B cell (primary cell): ENCODE measurements at regions not wholly inside any gene's neighbourhood (a gene's known extent, or its start where the extent isn't known, plus 50 kb on each side); places are given as distances from the start of the nearest gene placed in this dataset.

ENCODE experiments used
- CTCF ChIP-seq: fragments of 200-600 bp; IDR thresholded peaks from one replicate; pipeline ENCODE4 v1.8.0; 2022; ENCODE audit warnings: antibody characterized with exemption, mild to moderate bottlenecking
- EZH2 ChIP-seq: IDR thresholded peaks from 2 replicates; pipeline ENCODE4 v1.6.1; 2012; ENCODE audit warnings: borderline replicate concordance, low read depth, mild to moderate bottlenecking, moderate library complexity, low read length; ENCODE audit not compliant: insufficient read depth, poor library complexity, severe bottlenecking

GRCh38 chr9:31848505-31849285 is 535.7 kb upstream of the ACO1 start:
- no peak for TF ChIP-seq CTCF
- no peak for TF ChIP-seq EZH2
